ENCODE measurements at regions not wholly inside any gene's neighbourhood (a gene's known extent, or its start where the extent isn't known, plus 50 kb on each side); places are given as distances from the start of the nearest gene placed in this dataset.

DNA sequence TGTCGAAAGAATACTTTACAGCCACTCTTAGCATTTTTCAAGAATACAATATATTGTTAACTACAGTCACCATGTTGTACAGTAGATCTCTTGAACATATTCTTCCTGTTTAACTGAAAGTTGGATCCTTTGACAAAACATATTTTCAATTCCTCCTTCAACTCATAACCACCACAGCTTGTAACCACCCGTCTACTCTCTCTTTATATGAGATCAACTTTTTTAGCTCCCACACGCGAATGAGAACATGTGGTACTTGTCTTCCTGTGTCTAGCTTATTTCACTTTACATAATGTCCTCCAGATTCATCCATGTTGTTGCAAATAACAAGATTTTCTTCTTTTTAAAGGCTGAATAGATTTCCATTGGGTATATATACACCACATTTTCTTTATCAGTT lies 338.3 kb upstream of the IGFBP7 start:
- no peak for DNase-seq

DNA sequence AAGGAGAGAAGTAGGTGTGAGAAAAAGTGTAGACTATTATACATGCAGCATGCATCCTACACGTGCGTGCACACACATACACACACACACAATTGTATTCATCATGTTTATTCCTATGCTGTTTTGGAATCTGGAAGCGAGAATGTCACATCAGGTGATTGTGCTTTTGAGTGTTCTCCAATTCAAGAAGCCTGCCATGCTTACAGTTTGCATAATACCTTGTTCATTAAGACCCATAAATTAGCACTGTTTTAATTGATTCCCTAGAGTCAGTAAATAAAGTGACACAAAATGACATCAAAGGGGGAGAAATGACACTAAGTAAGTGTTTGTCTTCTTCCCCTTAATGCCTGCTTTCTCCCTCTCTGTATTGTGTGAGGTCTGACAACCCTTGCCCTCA lies 336.1 kb upstream of the IGFBP7 start:
- no peak for DNase-seq

DNA sequence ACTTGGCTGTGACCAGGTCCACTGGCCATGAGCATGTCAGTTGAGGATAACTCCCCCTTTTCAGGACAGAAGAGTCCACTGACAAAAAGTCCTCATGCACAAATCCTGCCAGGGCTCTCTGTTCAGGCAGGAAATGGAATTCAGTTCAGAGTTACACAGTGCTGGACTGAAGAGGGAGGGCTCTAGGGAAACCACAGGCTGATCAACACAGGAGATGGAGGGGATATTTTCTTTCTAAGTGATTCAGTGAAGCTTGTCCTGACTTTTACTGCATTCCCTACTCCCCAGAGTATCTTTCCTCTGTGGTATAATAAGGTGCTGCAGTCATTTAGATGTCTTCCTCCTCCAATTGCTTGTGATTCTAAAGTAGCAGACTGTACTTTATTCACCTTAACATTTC lies 335.5 kb upstream of the IGFBP7 start:
- DNase-seq, result no peak

DNA sequence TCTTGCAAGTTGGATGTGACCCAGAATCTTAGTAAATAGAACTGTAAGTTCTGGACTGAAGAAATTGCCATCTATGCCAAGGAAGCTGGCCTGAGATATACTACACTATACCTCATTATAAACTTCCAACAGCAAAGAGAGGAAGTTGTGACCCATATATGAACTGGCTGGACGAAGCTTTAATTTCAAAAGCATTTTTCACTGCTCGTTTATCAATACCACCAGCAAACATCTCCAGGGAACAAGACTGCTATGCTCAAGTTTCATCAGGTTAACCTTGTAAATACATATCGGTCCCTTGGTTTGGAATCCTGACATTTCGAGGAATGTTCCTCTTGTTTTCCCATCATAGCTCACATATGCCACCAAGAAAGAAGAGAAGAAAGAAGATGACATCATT lies 334.5 kb upstream of the IGFBP7 start:
- DNase-seq, result no peak

DNA sequence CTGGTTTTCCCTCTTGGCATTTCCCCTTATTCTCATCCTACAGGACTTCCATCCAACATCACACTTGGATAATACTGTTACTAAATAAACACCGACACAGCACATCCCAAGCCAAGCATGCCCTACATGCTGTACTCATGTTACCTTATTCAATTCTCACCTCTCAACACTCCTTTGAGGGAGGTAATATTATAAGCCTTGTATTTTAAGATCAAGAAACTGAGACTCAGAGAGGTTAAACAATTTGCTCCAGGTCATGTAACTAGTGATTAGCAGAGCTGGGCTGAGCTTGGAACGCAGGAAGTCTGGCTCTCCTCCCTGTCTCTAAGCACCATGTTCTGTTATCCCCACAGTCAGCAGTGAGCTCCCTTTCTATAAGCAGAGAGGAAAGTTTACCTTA lies 333.6 kb upstream of the IGFBP7 start:
- DNase-seq, result no peak

DNA sequence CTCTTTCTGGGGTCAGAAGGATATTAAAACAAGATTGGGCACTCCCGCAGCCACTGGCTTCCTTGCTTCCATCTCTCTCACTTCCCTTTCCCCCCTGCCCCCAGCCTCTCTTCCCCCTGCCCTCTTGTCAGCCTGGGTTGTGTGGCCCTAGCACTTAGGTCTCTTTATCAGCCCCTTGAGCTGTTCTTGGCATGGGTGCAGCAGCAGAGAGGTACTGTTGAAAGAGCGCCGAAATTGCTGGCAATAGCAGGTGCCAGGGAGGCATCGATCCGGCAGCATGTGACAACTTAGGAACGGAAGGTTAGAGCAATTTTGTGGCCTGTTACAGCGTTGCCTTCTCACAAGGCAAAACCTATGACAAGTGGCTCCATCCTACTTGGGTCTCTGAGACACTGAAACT lies 333.1 kb upstream of the IGFBP7 start:
- DNase-seq, result no peak

DNA sequence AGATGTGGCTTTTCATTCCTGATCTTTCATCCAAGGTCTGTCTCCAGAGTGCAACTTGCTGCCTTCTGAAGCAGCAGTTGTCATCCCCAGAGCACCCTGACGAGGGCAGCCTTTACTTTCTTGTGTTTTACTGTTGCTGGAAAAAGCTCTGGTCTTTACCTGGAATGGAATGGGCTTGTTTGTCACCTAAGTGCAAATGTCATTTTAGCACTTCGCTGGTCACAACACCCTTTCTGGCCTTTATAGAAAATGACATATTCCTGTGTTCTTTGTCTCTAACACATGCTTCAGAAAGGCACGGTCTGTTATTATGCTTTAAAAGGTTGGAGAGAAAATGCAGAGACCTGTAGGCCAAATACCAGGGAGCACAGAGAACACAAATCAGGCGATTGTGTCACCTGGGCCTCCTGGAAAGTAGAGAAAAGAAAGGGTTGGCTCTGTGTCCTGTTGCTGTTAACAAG lies 332.7 kb upstream of the IGFBP7 start:
- no peak for DNase-seq

DNA sequence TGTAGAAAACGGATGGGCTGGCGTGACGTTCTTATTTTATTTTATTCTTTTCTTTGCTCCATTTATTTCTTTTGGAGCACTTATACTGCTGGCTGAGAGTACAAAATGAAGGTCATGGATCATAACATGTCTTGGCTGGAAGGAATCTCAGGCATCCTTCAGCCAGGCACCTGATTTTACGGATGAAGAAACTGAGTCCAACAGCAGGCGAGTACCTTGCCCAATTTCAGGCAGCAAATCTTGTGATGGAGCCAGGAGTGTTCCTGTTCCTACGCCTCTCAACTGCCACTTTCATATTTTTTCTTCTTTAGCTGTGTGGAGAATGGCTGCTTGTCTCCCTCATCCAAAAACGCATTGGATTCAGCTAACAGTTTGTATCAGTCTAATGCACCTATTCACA lies 332.1 kb upstream of the IGFBP7 start:
- DNase-seq, result no peak

DNA sequence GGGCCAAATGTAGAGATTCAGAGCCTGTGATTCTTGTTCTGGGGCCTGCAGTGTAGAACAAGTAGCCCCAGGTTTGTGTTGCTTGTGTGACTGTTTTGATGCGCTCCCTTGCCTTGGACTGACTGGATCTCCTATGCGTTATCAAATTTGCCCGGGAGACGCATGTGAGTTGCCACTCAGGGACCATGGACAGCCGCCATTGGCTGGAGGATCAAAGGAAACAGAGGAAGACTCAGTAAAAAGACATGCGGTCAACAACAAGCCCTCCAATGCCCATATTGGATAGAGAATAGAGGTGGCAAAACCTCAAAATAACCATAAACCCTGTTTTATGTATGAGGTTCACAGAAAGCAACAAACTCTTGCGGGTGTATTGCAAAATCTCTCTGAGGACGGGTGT lies 327.5 kb upstream of the IGFBP7 start:
- no peak for DNase-seq

DNA sequence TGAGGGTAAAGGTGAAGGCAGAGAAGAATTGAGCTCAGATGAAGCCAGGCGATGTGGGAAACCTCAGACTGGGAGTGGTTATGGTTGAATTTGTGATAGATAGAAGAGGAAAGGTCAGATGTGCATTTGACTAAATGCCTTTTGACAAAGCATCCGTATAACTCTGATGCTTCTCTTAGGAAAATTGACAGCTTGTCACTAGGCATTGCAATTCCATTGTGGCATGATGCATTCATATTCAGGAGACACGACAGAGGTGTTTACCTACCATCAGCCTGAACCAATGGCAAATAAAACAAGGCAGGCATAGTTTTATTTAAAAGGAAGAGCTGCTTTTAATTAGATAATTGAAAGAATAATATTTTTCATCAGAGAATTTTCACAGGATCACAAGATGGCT lies 325.1 kb upstream of the IGFBP7 start:
- no peak for DNase-seq

DNA sequence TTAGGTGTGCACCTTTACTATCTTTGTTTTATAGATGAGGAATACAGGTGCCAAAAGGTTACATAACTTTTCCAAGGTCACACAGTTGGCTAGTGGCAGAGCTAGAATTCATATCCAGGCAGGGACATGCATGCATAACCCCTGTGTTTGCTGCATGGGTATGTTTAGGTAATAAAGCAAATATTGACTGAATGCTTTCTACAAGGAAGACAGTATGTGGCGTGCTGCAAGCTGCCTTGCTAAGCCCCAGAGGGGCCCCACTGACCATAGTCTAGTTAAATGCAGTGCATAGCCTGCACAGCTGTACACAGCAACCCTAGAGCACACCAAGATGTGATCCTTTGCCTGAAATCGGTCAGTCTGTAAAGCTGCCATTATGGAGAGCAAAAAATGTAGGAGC lies 320.5 kb upstream of the IGFBP7 start:
- DNase-seq, result no peak

DNA sequence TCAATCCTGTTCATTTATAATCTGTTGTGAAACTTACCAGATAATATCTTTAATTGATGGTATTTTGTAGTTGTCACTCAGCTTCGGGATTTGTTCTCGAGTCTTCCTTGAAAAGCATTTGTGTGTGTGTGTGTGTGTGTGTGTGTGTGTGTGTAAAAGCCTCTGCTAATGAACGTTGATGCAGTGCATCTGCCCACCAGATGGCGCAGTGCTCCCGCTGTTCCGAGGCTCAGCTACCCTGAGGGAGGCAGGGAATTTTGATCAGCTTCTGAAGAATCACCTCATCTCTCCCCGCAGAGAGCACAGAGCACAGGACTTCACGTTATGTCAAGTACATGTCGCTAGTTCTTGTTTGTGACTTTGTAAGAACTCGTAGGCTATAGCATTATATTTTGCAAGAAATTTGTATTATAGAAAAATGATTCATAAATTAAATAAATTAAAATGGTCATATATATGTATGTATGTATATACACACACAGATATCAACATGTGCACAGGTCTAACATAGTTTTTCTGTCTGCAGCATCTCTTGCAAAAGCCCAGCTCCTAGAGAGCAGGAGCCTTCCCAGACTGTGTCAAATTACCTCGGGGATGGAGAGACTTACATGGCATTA lies 316.7 kb upstream of the IGFBP7 start:
- no peak for DNase-seq

DNA sequence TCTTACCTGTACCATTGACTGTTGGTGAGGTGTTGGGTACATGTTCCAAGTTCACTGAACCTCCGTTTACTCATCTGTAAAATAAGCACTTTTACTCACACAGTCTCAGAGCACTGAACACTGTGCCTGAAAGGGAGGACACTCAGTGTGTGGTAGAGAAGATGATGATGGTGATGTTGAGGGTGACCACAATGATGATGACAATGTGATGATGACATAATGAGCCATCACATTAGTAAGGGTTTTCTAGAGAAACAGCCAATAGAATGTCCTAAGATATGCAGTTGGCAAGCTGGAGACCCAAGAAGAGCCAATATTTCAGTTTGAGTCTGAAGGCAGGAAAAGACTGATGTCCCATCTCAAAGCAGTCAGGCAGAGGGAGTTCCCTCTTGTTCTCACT lies 315.4 kb upstream of the IGFBP7 start:
- DNase-seq, result no peak

DNA sequence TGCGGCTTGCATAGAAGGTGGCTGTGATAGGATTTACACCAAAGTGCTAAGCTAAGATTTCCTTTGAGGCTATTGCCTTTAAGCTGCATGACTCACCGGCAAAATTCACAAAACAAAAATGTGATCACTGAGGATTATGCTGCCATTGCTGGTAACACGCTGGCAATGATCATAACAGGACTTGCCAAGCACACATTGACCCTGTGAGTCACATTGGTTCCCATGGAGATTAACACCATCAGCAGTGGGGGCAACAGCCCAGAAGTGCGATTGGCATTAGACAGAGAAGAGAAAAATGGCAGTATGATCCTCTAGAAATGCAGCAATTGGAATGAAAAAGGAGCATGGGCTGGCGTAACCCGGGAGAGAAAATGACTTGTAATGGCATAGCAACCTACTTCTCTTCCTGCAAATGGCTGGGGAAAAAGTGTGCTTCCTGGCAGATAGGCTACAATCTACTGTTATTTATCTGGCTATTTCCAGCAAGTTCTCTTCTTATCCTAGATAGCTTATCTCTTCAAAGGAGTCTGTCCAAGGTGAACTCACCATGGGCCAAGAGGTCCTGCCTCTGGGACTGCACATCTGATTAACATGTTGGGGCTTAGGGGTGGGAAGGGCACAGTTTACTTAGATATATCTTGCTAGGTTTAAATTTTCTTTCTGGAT lies 314.2 kb upstream of the IGFBP7 start:
- no peak for DNase-seq

DNA sequence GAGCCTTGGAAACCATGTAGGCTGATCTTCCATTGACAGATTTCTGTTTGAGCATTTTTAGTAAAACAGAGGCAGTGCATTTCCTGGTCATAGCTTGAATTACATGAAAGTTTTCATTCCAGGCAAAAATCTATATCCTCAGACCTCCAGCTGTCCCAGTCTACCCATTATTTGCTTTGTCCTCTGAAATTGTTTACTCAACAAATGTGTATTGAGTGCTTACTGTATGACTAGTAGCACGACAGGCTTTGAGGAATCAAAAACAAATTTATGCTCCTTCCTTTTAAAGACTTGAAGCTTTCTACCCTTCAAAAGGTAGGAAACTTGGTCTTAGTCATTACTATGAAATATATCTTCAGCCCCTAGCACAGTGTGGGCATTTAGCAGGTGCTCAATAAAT lies 307.9 kb upstream of the IGFBP7 start:
- no peak for DNase-seq

DNA sequence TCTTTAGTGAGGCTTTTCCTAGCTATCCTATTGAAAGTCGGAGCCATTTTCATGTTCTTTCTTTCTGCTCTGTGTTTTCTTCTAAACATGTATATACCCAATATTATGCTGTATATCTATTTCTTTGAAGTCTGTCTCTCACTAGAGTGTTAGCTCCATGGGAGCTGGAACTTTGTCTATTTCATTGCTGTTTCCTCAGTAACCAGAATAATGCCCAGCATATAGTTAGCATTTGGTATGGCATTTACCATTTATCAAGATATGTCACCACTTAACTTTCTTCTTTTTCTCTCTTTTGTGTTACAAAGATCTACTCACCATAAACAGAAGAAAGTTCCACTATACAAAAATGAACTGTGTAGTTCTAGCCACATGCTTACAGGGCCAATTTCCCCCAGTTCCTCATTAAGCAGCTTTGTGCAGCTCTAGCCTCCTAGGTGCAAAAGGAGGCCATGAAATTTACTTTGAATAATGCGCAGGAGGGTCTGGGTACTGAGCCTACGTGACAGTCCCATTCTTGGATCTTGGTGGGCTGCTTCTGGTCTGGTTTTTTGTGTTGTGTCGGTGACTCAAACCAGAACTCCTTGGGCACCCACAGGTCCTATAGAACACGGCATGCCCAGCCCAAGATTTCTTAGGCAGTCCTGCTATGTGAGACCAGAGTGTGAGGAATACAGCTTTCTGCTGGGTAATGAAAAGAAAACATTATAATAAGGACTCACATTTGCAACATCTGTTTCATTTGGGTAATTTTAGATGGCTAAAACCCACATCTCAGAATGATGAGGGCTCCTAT lies 302.3 kb upstream of the IGFBP7 start:
- no peak for DNase-seq

DNA sequence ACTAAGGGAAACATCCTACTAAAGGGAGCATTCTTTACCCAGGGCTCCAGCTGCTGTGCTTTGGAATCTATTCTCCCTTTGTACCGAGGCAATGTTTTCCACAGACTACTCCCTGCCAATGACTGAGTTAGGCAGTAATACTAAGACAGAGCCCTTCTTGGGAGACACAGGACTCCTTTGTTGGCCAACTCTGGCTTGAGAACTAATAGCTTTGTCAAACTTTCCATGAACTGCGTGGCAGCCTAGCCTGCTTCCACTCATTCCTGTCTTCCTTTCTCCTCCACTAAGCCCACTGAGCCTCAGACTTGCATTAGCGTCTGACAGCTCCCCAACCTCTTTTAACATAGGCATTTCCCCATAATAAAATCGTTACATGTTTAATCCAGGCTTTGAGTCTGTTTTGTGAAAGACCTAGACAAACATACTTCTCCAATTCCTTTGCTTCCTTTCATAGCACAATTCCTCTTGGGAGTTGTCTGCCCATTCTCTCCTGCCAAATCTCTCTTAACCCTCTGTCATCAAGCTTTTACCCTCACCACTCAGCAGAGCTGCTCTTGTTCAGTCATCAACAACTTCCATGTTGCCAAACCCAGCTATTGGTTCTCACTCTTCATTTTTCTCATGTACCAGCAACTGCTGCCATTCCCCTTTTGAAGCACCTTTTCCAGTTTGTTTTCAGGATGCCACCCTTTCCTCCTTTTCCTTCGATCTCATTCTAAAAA lies 300.3 kb upstream of the IGFBP7 start:
- no peak for DNase-seq

DNA sequence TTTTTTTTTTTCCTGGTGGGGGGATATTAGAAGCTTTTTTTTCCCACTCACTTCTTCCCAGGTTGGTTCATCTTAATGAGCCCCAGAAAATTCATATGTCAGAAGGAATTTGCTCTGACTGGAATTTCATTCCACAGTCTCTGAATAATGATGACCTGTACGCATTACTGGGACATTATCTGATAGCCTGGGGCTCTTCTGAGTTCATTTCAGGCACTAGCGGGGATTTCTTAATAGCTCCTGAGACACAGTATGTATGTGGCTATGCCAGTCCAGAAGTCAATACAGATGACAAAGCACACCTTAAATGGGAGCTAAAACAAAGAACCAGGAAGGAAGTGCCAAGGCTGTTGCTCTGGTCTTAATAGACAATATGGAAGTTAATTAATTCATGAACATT lies 295.2 kb upstream of the IGFBP7 start:
- no peak for DNase-seq

DNA sequence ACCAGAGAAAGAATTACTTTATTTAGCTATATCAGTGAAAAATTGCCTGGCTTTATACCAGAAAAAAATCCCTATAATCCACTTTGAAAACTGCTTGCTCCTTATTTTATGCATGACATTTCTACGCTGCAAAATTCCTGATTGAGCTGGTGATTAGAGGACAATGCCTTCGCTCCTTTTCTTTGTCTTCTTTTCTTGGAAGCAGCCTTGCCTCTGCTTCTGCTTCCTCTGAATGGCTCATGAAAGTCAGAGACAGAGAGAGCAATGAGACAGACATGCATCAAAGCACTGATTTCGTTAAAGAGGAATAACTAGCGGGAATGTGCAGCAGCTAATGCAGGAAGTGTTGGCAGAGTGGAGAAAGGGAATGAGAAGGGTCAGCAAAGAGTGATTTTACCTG lies 294.3 kb upstream of the IGFBP7 start:
- no peak for DNase-seq

DNA sequence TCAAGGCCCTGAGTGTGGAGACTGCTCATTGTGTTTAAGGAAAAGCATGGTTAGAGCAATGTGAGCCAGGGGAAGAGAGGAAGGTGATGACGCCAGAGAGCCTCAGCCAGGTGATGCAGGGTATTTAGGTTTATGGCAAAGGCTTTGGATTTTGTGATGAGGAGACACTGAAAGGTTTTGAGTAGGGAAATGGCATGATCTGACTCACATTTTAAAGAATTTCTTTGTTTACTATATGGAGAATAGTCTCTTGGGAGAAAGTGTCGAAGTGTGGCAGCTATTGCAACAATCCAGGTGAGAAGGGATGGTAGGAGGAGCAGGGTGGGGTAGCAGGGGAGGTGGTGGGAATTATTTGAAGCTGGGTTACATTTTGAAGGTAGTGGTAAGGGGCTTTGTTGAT lies 293.4 kb upstream of the IGFBP7 start:
- DNase-seq, result no peak

DNA sequence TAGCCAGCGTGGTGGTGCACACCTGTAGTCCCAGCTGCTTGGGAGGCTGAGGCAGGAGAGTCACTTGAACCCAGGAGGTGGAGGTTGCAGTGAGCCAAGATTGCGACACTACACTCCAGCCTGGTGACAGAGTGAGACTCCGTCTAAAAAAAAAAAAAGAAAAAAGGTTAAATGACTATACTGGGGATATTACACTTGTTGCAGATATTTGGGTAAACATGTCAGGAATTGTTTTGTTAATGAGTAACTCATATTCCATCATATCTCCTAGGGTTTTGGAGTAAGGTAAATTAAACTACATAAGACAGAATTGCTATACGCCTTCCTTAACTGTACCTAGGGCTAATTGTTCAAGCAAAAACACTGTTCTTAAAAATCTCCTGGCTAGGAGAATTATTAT lies 291.4 kb upstream of the IGFBP7 start:
- no peak for DNase-seq

DNA sequence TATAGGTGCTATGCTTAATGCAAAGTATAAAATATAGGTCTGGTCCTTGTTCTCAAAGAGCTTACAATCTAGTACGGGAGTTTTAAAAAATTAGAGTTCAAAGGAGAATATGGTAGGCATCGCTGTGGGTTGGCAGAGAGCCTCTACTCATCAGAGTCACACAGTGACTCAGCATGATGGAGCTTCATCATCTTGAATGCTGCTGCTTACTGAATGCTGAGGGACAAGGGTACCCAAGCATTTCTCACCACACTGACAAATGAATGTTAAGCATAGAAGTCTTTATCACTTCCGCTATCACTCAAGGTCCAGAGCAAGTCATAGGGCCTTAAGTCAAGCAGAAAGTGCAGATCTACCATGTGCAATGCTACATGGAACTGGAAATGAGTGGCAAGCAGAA lies 268.6 kb upstream of the IGFBP7 start:
- no peak for DNase-seq

DNA sequence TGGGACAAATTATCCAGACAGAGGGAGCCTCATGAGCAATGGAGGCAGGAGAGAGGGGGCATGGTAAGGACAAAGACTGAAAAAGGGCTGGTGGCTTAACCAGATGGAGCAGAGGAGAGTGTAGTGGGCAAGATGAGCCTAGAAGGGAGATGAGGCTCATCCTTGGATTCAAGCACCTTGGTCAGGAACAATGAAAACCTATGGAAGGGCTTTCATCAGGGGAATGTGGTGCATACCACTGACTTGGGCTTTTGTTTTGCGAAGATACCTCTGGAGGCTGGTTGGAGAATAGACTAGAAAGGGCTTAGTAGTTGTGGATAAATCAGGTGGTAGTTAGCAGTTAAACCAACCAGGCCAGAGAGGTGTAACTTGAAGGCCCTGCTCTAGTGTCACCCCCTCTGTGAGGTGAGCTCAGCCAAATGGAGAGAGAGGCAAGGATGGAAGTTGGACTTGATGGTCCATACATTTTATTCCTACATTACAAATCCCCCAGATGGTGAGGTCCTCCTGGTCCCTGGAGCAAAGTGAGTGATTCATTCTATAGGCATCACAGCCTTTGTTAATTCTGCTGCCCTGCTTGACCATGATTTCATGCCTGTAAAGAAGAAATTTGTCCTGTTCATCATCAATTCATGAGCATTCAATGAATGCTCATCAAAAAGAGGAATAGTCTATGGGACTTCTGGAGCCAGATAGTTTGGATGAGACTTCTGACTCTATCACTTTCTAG lies 264.8 kb upstream of the IGFBP7 start:
- DNase-seq, result no peak
